Body of pancreas (tissue), 4 donors: ENCODE measurements at regions not wholly inside any gene's neighbourhood (a gene's known extent, or its start where the extent isn't known, plus 50 kb on each side); places are given as distances from the start of the nearest gene placed in this dataset.

Experiments
- ATAC-seq: fragments of 150-250 bp; one replicate; pipeline ENCODE4 v1.9.1; 2016
- DNase-seq, 4 donors: peaks; one replicate each; pipeline ENCODE4 v3.0.0-alpha.2; 2019
- H3K27ac ChIP-seq, 4 donors: fragments of 200-600 bp; sonication (generic); 1 replicate in 3 of 4; 2 replicates in 1 of 4; pipeline versions ENCODE4 v1.5.1 to v1.6.1; 2016 to 2019; ENCODE audit warnings: mild to moderate bottlenecking in 1 of 4, mixed read lengths in 1 of 4, moderate library complexity in 1 of 4
- H3K27me3 ChIP-seq, 2 donors: fragments of 200-600 bp; sonication (generic); one replicate each; pipeline ENCODE4 v1.6.0; 2016; ENCODE audit warnings: mild to moderate bottlenecking in 1 of 2
- H3K36me3 ChIP-seq, 2 donors: fragments of 200-600 bp; sonication (generic); replicated peaks in 1 of 2; 2 replicates each; pipeline ENCODE4 v1.5.1; 2016; ENCODE audit warnings: low read depth in 2 of 2; ENCODE audit not compliant: insufficient read depth in 1 of 2
- H3K4me1 ChIP-seq: fragments of 200-600 bp; sonication (generic); one replicate; pipeline ENCODE4 v1.6.0; 2016
- H3K4me3 ChIP-seq, 2 donors: fragments of 200-600 bp; sonication (generic); 1 replicate in 1 of 2; 2 replicates in 1 of 2; pipeline ENCODE4 v1.5.1; 2016 to 2019
- H3K9me3 ChIP-seq, 3 donors: fragments of 200-600 bp; sonication (generic); 1 replicate in 2 of 3; 2 replicates in 1 of 3; pipeline ENCODE4 v1.5.1; 2016
- CTCF ChIP-seq, 7 experiments: fragments of 450-650 bp in 4 of 7; fragments of 200-600 bp in 3 of 7; sonication (generic) in 3 of 7; IDR thresholded peaks; one replicate each; pipeline ENCODE4 v1.5.1; 2016 to 2019; ENCODE audit warnings: antibody characterized with exemption in 7 of 7
- POLR2A ChIP-seq, 3 donors: fragments of 450-650 bp; IDR thresholded peaks; one replicate each; pipeline ENCODE4 v1.6.1; 2016; ENCODE audit warnings: antibody characterized with exemption in 3 of 3, mild to moderate bottlenecking in 2 of 3
- WGBS, 2 donors: methylation state at CpG; one replicate each; pipeline ENCODE4 v1.1.5; 2017; 5-methylcytosine and 5-hydroxymethylcytosine counted together
- intact Hi-C: fragments of 100-400 bp; cut with DNase I; formaldehyde crosslinking; loops from one replicate; pipeline ENCODE4 v1.15.1; 2023

DNA sequence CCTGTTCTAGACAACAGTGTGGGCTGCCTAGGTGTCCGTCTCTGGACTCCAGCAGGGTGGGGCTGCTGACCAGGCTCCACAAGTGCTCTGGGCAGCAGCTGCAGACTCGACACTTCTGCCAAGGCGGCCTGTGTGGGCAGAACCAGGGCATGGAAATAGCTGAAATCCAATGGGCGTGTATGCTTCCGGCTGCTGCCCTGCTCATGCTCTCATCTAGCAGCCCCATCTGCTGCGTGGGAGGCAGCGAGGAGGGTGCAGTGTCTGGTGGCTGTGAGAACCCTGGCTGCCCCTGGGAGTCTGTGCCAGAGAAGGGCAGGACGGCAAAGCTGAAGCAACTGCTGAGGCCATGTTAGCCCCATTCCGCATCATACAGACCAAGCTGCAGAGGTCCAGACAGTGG is 174.9 kb downstream of the SOX11 start:
- Histone ChIP-seq H3K4me3 (no peak overlapping the region), H3K27ac (no peak overlapping the region), H3K27me3 (no peaks in the 10 kb centered on the region), H3K36me3 (no peaks in the 10 kb centered on the region), H3K4me1 (no peaks in the 10 kb centered on the region), H3K9me3 (no peaks in the 10 kb centered on the region)
- DNase-seq (no peak), ATAC-seq (no peak)
- no peak for TF ChIP-seq POLR2A (IDR thresholded peaks at IDR 0.05)
- no peak for TF ChIP-seq CTCF (IDR thresholded peaks at IDR 0.05)
- 78 to 85% methylated on average over 8 to 9 of the region's 9 CpGs for WGBS, 2 donors
- intact Hi-C loops = no loop called here

GRCh38 chr2:5868931-5869330 is 176.7 kb downstream of the SOX11 start:
- TF ChIP-seq CTCF (IDR thresholded peaks at IDR 0.05) = no peak
- no peak for TF ChIP-seq POLR2A (IDR thresholded peaks at IDR 0.05)
- no peak overlapping the region for H3K27ac ChIP-seq
- H3K27me3 ChIP-seq = no peaks in the 10 kb centered on the region
- DNase-seq = no peak
- no peak for ATAC-seq
- H3K36me3 ChIP-seq = no peaks in the 10 kb centered on the region
- intact Hi-C loops = no loop called here
- H3K9me3 ChIP-seq = no peaks in the 10 kb centered on the region
- no peaks in the 10 kb centered on the region for H3K4me1 ChIP-seq
- H3K4me3 ChIP-seq = no peak overlapping the region
- WGBS, 2 donors = 68 to 75% methylated on average over 8 of the region's 8 CpGs

GRCh38 chr2:5869936-5870335 is 177.8 kb downstream of the SOX11 start:
- Histone ChIP-seq H3K9me3 (no peaks in the 10 kb centered on the region), H3K4me1 (no peaks in the 10 kb centered on the region), H3K4me3 (no peak overlapping the region), H3K27me3 (no peaks in the 10 kb centered on the region), H3K27ac (no peak overlapping the region), H3K36me3 (no peaks in the 10 kb centered on the region)
- TF ChIP-seq CTCF (IDR thresholded peaks at IDR 0.05) (no peak), POLR2A (IDR thresholded peaks at IDR 0.05) (no peak)
- intact Hi-C loops = no loop called here
- WGBS, 2 donors = 67 to 76% methylated on average over 8 of the region's 8 CpGs
- ATAC-seq (no peak), DNase-seq (no peak)

DNA sequence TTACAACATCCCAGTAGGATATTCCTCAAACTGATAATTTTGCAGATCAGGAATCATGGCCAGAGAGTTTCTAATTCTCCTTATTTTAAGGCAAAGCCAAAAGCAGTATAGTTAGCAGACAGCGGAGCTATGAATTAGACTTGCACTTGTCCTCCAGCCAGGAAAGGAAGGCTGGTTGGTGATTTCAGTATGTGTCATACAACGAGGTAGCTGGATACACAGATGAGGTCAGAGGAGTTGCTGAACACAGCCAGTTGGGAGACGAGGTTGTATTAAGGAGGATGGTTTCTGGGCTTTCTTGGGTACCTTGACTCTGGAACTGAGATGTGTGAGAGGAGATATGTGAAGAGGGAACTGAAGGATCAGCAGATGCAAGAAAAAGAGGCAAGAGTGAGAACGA is 185.2 kb downstream of the SOX11 start:
- TF ChIP-seq POLR2A (IDR thresholded peaks at IDR 0.05) (no peak), CTCF (IDR thresholded peaks at IDR 0.05) (no peak)
- DNase-seq (no peak), ATAC-seq (no peak)
- no peak overlapping the region for H3K4me3 ChIP-seq
- H3K4me1 ChIP-seq = no peaks in the 10 kb centered on the region
- intact Hi-C loops = no loop called here
- H3K27ac ChIP-seq = no peak overlapping the region
- 57 to 59% methylated on average over 4 of the region's 4 CpGs for WGBS, 2 donors
- H3K9me3 ChIP-seq = no peaks in the 10 kb centered on the region
- H3K27me3 ChIP-seq = no peaks in the 10 kb centered on the region
- H3K36me3 ChIP-seq = no peaks in the 10 kb centered on the region

- Histone ChIP-seq H3K36me3 (no peaks in the 10 kb centered on the region), H3K9me3 (no peaks in the 10 kb centered on the region), H3K4me3 (no peak overlapping the region), H3K27me3 (no peaks in the 10 kb centered on the region), H3K4me1 (no peaks in the 10 kb centered on the region), H3K27ac (no peak overlapping the region)
- intact Hi-C loops = no loop called here
- DNase-seq (no peak), ATAC-seq (no peak)
- TF ChIP-seq CTCF (IDR thresholded peaks at IDR 0.05) (no peak), POLR2A (IDR thresholded peaks at IDR 0.05) (no peak)
- 27 to 29% methylated on average over 5 of the region's 5 CpGs for WGBS, 2 donors
These were observed 193.4 kb downstream of the SOX11 start for GRCh38 chr2:5885451-5886173.
